ENCODE measurements at regions not wholly inside any gene's neighbourhood (a gene's known extent, or its start where the extent isn't known, plus 50 kb on each side); places are given as distances from the start of the nearest gene placed in this dataset.
"Not testable (repeated sequence)": the region's sequence is repeated elsewhere in the genome, so short reads cannot be mapped to it uniquely, and the experiment has no call there.

DNA sequence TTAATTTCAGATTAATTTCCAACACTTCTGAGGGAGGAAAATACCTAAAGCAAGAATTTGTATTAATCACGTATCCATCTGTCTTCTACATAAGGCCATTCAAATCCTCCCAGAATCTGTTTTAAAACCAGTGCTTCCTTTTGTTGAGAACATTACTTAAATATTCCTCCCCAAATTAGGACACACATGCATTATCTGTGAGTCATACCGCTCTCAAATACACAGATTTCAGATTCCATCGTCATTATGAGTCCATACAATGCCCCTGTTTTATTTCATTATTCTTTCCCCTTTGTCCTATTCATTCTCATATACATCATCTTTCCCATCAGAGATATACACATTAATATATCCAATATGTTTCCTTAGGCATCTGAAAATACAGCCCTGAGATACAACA lies 57.3 kb upstream of the PRSS12 start:
- no peak for DNase-seq

DNA sequence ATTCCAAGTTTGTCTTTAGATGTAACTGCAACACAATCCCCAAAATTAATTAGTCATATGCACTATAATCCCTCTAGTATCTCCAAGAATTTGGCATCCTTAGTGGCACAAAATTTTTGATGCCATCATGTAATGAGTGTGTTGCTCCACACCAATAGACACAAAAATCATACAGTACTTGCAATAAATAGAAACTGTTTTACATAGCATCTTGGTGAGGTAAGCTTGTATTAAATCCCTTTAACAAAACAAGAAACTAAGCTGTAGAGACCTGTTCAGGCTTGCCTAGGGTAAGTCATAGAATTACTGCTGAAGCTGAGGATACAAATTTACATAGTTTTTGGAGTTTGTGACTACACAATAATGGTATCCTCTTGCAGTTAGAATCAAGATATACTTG lies 64.5 kb upstream of the PRSS12 start:
- DNase-seq = no peak

DNA sequence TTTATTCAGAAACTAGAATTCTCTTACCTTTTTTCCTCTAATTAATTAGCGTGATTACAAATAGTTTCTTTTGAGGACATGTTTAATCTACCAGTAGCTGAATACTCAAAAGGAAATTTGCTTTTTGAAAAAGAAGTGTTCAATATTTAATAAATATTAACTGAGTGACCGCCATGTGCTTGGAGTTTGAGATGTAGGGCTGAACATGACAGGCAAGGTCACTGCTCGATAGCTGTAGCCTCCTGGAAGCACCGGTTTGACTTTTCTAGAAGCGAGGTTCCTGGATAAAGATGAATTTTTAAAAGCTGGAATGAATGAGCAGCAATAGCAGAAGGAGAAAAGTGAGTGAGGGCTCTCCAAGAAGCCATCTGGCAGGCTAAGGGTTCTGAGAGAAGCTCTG lies 65.0 kb upstream of the PRSS12 start:
- DNase-seq = not testable (repeated sequence)

DNA sequence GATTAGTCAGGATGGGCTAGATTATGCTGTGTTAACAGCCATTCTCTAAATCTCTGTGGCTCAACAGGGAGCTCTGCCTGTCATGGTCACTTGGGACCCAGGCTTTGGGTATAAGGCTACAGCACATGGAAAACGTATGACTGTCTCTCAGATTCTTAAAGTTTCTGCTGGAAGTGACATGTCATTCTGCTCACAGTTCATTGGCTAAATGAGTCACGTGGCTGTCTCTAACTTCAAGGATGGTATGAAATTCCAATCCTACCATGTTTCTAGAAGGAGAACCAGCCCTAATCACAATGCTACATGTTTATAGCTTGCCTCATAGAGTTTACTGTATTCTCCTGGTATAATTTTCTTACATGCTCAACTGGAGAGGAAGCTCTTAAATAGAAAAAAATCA lies 65.6 kb upstream of the PRSS12 start:
- not testable (repeated sequence) for DNase-seq

DNA sequence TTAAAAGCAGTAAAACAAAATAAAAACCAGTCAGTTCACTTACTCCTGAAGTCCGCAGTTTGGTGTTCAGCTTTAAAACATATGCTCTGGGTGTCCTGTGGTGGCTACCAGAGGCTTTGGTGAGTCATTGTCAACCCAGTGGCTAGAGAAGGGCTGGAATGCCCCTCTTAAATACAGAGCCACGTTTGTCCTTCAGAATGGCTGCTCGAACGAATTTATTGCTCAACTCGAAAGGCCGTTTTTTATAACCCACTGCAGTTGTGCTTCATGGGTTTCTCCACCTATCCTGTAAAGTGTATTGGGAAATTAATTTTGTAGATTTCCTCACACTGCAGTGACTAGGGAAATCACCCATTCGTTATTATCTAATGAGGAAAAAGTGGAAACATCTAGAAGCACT lies 66.8 kb upstream of the PRSS12 start:
- not testable (repeated sequence) for DNase-seq

DNA sequence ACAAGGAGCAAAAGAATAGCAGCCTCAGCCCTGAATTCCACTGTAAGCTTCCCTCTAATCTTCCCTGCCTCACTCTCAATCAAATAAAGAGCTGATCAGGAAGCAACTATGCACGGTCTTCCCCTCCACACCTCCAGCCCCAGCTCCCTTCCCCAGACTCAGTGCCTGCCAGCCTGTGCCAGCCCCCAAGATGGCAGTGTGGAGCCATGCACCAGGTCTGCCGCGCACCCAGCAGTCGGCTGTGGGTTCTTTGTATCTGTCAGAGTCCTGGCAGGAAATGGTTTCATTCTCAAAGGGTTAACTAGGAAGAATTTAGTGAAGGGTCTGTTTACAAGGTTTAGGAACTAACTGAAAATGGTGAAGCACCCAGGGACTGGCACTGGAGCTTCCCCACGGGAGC lies 71.3 kb upstream of the PRSS12 start:
- peak; percentile 1 for DNase-seq

DNA sequence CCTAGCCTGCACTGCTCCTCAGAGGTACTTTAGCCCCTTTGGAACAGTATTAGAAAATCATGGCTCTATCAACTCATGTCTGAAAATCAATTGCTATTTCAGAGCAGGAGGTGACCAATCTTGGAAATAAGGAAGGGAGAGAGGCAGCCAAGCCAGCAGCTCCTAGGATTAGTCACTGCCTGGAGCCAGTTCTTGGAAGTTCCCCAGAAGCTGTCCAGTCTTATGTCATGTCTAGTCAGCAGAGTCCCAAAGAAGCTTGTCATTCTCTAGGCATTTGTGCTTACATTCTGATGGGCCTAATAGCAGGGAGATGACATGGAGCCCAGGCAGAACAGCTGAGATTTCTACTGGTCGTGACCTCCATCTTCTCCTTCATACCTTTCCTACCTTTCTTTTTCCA lies 76.1 kb upstream of the PRSS12 start:
- not testable (repeated sequence) for DNase-seq

DNA sequence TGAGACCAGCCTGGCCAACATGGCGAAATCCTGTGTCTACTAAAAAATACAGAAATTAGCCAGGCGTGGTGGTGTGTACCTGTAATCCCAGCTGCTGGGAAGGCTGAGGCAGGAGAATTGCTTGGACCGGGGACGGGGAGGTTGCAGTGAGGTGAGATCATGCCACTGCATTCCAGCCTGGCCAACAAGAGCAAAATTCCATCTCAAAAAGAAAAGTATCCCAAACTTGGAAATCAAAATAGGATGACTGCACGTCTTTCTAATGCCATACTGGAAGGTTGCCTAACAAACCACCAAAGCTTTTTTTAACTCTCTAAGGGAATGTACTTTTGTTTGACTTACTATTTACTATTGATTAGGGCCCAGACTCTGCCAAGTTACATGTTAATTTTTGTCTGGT lies 79.6 kb upstream of the PRSS12 start:
- not testable (repeated sequence) for DNase-seq

DNA sequence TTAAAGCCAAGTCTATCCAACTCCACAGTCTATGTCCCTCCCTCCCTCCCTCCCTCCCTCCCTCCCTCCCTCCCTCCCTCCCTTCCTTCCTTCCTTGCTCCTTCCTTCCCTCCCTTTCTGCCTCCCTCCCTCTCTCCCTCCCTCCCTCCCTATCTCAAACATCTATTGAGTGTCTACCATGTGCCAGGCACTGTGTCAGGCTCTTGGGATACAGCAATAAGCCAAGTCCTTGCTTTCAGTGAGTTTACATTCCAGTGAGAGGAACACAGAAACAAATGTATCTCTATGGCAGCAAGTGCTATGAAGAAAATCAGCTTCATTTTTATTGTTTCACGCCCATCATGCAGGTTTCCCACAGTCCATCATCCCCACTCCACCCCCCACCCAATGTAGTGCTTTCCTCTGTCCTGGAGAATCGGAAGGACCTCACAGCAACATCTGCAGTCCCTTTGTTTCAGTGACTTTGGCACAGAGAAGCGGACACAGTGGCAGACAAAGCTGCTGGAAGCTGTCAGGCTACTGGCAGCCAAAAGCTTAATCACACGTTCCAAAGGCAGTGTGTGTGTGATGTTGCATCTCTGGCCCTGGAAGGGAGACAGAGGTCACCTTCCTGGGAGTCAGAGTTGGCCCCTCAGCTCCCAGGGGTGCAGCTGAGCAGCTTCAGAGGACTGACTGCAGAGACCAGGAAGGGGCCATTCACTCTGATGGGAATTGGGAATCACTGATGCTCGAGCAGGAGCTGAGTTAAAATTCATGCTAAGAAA lies 81.0 kb upstream of the PRSS12 start:
- not testable (repeated sequence) for DNase-seq

DNA sequence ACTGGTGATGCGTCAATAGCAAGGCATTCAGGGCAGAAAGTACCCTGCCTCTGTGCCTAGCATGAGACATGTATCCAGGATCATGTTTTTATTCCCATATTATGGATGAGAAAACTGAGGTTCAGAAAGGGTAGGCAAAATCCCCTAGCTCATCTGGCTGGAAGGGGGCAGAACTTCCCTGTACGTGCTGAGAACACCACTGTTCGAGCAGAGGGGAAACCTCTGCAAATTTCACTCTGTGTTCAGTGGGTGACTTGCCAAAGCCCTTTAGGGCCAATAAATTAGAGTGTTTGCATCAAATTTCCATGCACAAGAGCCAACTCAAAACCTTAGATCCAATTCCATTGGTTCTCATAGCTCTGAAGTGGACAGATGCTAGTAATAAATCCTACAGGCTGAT lies 82.6 kb upstream of the PRSS12 start:
- not testable (repeated sequence) for DNase-seq

DNA sequence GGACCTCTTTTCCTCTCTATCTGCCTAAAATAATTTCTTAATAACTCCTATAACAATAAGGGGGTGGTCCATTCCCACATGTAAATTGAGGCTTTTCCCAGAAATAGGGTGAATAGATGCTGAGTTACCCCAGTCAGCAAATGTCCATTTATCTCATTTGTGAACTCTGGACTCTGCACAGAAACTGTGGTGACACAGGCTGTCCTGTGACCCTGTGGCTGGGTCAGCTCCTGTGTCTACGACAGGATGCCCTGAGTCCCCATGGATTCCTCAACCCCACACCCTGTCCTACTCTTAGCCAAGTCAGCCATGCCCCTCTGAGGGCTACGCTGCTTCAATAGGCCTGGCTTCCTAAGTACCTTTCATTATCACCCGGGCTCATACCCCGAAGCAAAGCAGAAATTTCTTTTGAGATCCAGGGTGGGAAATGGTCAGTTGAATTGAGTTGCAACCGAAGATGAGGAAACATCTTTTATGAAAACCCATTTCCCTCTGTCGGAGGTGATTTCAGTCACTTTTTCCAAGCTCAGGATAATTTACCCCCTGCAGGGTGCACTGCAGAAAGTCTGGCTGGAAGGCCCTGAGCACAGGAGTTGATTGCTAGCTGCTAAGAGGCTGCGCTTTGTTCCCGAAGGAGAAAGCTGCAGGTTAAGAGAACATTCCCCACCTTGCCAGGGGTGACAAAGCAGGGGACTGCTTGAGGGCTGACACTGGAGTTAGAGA lies 89.5 kb upstream of the PRSS12 start:
- not testable (repeated sequence) for DNase-seq

DNA sequence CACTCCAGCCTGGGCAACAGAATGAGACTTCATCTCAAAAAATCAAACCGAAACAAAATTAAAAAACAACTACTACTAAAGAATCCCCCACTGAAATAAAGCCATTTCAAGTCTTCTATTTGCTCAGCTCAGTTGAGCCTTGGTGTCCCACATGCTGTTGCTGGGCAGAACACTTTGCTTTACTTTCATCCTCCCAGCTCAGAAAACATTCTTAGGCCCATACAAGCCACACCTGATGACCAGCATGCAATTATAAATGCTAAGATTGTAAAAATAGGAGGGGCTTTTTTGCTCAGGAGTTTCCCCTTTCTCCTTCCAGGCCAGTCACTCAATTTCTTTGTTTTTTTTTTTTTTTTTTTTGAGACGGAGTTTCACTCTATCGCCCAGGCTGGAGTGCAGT lies 94.6 kb upstream of the PRSS12 start:
- DNase-seq = not testable (repeated sequence)

DNA sequence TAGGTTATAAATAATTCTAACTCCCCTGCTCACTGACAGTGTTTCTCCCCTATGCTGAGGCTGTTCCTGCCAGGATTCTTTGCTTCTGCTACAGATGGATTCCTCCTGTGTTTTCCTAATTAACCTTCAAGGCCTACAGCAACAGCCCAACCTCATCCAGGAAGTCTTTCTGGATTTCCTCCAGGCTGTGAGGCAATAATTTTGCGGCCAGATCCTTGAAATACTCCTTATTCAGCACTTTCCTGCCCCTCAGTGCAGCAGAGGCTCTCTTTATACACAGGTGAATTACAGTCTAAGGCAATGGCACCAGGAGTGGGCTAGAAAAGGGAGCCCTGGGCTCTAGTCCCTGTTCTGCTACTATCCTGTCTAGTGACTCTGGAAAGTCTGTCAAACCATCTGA lies 102.1 kb upstream of the PRSS12 start:
- DNase-seq = not testable (repeated sequence)

DNA sequence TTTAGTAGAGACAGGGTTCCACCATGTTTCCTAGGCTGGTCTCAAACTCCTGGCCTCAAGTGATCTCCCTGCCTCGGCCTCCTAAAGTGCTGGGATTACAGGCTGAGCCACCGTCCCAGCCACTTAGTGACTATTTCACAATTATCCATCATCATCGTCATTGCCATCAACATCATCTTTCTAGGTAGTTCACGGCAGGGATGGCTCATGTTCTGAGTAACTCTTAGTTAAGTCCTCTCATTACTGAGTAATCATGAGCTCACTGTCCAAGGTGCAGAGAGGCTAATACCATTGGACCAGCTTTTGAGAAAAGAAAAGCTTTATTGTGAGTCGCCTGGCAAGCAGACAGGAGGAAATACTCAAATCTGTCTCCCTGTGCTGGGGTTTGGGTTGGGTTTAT lies 108.6 kb upstream of the PRSS12 start:
- DNase-seq = not testable (repeated sequence)

DNA sequence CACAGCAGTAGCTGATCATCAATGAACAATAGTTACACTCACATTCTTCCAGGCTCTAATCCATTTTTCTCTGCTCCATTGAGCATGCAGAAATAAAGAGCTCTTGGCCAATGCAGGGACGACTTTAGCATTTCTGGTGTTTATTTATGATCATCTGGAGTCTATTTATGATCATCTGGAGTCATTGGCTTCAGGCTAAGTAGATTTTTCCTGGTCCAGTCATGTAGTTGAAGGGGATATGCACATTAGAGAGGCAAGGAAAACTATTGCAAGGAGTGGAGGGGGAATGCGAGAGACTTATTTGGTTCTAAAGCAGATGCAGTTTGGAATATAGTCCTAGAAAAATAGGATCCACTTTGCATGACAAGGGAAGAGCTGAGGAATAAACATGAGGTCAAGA lies 113.0 kb upstream of the PRSS12 start:
- DNase-seq = not testable (repeated sequence)

DNA sequence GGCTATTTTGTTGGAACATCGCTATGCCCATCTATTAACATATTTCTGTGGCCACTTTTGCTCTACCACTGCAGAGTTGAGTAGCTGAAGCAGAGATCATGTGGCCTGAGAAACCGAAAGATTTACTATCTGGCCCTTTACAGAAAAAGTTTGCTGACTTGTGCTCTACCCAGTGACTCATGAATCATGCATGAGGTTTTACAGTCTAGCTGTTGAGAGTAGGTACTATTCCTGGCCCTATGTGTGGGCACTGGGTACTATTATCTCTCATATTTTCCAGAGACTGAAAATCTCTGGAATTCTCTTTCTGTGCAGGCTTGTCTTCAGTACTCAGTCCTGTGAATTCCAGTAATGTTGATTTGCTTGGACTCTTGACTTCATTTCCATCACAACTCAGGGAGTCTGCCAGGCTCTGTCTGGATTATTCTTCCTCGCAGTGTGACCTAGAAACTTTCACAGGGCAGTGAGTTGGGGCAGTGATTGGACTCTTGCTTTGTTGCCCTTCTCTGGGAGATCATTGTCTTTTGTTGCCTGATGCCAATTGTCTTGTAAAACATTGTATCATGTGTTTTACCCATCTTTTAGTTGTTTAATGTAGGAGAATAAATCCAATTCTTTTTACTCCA lies 121.3 kb upstream of the PRSS12 start:
- not testable (repeated sequence) for DNase-seq

DNA sequence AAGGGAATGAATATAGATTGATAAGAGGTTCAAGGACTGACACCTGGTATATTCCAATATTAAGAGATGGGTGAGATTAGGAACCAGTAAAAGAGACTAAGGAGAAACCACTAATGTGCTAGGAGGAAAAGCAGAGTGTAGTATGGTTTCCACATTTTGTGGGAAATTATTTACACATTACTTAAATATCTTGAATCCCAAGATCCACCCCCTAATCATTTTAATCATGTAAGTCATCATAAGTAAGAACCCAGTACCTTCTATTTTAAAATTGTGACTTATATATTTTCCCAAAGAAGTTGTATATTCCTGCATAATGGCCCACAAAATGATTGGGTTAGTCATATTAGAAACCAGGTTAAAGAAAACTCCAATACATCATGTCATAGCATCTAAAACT lies 122.0 kb upstream of the PRSS12 start:
- not testable (repeated sequence) for DNase-seq

DNA sequence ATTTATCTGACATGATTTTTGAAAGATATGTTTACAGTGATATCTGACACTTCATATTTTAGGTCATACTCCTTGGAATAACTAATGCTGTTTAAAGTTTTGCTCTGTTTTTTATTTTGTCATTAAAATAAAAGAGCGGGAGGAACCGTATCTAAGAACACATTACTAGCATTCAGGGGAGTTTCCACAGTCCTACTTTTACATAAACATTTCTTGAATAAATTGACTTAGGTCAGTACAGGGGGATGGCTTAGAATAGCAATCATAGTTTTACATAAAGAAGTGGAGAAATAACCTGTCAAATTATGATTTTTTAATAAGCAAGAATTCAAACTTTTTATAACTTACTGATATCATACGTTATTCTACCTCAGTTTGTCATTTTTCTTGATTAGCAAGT lies 123.1 kb upstream of the PRSS12 start:
- not testable (repeated sequence) for DNase-seq

DNA sequence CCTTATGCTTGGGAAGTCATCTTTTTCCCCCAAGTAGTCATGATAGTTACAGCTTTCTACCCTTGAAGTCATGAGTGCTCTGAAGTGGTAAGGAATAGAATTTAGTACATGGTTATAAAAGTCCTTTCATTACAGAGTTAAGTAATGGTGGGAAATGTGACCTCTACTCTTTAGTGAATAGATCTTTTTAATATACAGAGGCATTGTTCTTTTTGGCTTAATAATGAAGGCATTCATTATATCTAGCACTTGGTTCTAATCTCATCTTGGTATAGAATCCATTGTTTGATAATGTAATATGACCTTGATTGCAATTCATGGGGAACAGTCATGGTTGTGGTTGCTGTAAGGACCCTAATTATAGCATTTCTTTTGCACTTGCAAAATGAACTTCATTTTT lies 125.0 kb upstream of the PRSS12 start:
- DNase-seq = not testable (repeated sequence)

DNA sequence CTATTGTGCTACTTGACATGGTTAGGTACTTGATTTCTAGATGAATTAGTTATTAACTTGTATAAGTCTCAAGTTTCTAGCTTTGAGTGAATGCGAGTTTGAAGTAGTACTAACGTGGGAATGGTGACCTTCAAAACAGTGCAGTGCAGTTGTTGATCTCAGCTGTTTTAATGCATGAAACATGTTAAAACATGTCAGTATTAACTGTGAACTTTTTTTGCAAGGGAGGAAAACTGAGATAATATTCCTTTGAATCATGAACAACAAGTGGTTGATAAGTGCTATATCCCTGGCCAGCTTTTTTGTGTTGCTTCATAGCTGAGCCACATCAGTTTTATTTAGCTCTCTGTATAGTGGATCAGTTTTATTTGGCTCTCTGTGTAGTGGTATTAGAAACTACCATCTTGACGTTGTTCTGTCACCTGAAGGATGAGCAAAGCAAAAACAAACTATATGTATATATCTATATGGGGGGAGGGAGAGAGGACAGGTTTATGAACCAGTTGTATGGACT lies 133.1 kb upstream of the PRSS12 start:
- not testable (repeated sequence) for DNase-seq

DNA sequence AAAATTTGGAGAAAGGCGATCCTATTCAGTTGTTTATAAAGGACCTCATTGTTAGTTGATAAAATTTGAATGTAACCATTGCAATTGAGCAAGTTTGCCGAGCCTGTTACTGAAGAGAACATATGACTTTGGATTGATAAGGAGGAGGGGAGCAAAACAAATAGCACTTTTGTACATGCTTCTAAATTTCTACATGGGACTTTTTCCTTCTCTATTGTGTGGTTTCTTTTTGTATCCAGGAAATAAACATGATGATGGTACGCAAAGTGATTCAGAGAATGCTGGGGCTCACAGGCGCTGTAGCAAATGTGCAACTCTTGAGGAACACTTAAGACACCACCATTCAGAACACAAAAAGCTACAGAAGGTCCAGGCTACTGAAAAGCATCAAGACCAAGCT lies 140.2 kb upstream of the PRSS12 start:
- DNase-seq = not testable (repeated sequence)

DNA sequence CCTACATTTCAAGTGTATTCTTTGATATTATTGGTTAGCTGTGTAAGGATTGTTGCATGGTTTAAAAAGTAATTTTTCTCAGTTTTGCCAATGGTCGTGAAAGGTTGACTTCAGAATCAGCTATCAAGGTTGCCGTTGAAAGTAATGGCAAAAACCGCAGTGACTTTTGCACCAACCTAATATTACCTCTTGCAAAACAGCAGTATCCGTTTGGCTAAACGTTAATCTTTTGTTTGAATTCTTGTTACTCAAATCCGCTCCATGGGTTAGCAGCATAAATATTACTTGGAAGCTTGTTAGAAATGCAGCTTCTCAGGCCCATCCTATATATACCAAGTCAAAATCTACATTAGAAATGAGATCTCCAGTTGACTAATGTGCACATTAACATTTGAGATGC lies 141.6 kb upstream of the PRSS12 start:
- DNase-seq = not testable (repeated sequence)

DNA sequence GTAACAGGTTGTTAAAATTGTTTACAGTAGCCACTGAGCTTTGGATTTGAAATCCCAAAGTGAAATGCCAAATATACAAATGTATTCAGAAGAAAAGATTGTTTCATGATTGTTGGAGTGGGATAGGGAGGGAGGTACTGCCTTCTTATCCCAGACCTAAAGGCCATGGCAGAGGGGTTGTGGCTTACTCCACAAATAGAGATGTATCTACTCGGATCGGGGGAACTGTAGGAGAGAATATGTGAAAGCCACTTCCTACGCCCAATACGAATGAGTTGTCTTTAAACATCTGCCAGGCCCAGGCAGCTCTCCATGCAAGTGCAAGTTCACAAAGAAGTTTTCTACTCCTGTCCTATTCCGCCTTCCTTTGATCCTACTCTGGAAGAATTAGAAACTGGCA lies 150.2 kb upstream of the PRSS12 start:
- not testable (repeated sequence) for DNase-seq

DNA sequence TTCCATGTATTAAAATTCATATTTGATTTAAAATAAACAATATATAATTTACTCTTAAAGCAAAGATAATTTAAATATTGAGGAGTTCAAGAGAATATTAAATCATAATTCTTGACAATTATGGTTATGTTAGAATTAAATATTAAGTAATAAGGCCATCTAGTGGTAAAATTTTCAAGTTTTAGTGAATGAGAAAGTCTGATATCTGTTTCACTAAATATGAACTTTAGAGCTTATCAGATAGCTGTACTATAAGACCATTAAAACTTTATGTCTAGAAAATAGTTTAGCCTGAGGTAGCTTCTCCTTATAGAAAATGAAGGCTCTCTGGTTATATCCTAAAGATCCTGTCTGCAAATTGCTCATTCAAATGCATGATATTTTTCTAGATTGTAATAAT lies 152.1 kb upstream of the PRSS12 start:
- DNase-seq = not testable (repeated sequence)

Measured in CD4-positive, alpha-beta T cell treated with Interleukin-6 for 4 hours (primary cell).